ENCODE measurements at regions not wholly inside any gene's neighbourhood (a gene's known extent, or its start where the extent isn't known, plus 50 kb on each side); places are given as distances from the start of the nearest gene placed in this dataset.

- TF ChIP-seq, protein P1, sequence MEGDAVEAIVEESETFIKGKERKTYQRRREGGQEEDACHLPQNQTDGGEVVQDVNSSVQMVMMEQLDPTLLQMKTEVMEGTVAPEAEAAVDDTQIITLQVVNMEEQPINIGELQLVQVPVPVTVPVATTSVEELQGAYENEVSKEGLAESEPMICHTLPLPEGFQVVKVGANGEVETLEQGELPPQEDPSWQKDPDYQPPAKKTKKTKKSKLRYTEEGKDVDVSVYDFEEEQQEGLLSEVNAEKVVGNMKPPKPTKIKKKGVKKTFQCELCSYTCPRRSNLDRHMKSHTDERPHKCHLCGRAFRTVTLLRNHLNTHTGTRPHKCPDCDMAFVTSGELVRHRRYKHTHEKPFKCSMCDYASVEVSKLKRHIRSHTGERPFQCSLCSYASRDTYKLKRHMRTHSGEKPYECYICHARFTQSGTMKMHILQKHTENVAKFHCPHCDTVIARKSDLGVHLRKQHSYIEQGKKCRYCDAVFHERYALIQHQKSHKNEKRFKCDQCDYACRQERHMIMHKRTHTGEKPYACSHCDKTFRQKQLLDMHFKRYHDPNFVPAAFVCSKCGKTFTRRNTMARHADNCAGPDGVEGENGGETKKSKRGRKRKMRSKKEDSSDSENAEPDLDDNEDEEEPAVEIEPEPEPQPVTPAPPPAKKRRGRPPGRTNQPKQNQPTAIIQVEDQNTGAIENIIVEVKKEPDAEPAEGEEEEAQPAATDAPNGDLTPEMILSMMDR (IDR thresholded peaks at IDR 0.05) = no peak
- no peak for TF ChIP-seq POLR2A (IDR thresholded peaks at IDR 0.05)
Measured at GRCh38 chr13:33377825-33378224, 92.3 kb upstream of the STARD13 start.

Measured in uterus (tissue), 2 donors.